G401.6 (cell line): ENCODE measurements at regions not wholly inside any gene's neighbourhood (a gene's known extent, or its start where the extent isn't known, plus 50 kb on each side); places are given as distances from the start of the nearest gene placed in this dataset.

Experiments used
- FAIRE-seq: peaks from 2 replicates; lab custom pipeline; 2012; peaks lifted over from hg19 to GRCh38; lab: Jason Lieb, UNC

- no peak for FAIRE-seq
These were observed 58.7 kb upstream of the COMTD1 start for GRCh38 chr10:75294518-75294865.

DNA sequence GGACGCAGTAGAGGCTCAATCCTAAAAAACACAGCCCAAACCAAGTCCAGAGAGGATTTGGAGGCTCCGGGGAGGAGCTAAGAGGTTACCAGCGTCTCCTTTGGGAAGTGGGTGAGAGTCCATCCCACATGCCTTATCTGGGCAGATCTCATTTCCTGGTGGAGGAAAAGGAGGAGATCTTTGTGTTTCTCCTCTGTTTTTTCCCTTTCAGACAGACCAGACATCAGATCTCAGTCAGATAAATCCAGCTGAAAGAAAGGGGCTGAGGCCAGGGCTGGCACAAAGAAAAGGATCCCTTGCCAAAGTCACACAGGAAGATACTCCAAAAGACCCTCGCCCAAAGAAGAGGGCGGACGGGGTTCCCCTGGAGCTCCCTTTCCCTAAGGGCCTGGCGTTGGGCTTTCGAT lies 58.3 kb upstream of the COMTD1 start:
- no peak for FAIRE-seq

DNA sequence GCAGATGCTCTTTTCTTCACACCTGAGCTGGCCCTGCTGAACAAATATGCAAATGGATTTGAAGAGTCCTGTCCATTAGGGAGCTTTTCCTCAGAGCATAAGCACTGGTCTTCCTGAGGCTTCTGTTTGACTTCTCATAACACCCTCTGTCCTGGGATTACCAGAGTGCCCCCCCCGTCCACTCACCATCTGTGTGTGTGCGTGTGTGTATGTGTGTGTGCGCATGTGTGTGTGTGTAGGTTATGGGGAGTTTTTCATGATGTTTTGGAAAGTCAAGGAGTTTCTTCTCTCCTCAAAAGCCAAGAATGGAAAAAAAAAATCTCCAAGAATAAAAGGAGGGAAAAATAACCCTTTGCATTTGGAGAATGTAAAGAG lies 57.7 kb upstream of the COMTD1 start:
- FAIRE-seq = no peak

- no peak for FAIRE-seq
These were observed 57.2 kb upstream of the COMTD1 start for GRCh38 chr10:75292794-75293445.

- no peak for FAIRE-seq
These were observed 56.0 kb upstream of the COMTD1 start for GRCh38 chr10:75291805-75292204.

DNA sequence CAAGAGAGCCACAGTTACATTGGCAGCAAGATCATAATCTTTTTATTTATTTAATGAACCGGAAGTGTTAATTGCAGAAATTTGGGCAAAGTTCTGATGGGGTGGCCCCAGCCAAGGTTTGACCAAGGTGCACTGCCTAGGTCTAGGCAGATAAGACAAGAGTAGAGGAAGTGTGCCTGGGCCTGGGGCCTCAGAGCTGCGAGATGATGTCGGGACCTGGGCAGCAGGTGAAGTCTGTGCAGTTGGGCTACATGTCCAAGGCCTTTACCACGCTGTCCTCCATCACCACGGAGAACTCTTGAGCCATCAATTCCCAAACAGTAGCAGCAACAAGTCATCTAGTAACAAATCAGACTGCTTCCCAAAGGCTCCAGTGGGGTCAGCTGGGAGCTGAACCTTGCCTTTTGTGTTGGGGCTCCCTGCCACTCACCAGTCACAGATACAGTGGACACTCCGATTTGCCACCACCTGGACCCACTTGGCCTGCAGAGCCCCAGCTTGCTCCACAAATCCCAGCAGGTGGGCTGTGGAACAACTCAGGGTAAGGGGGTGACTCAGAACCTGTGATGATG lies 52.5 kb upstream of the COMTD1 start:
- FAIRE-seq = no peak

GRCh38 chr10:75287697-75288096 lies 51.9 kb upstream of the COMTD1 start:
- FAIRE-seq = no peak

DNA sequence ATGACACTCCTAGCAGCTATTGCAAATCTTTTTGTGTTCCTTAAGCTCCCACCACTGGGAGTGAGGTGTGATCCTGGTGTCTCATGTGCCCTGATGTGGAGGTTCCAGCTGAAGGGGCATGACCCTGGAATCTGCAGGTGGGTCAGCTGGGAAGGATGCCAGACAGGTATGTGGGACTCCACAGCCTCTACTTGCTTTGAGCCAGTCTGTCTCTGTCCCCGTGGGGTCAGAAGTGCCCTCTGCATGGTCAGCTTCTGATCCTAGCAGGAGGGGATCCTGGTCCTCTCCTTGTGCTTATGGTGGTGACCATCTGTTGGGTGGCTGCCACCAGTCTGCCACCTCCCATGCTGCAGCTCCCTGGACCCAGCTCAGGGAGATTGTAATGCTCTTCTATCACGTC lies 51.1 kb upstream of the COMTD1 start:
- FAIRE-seq = no peak
